GM21423 (cell line): ENCODE measurements at regions not wholly inside any gene's neighbourhood (a gene's known extent, or its start where the extent isn't known, plus 50 kb on each side); places are given as distances from the start of the nearest gene placed in this dataset.
"Not testable (repeated sequence)": the region's sequence is repeated elsewhere in the genome, so short reads cannot be mapped to it uniquely, and the experiment has no call there.

ENCODE experiments used
- ATAC-seq: cut with Tn5 transposase; IDR thresholded peaks from one replicate; pipeline ENCODE4 v1.9.1; 2021; ENCODE audit warnings: mild to moderate bottlenecking, moderate library complexity; ENCODE audit not compliant: unreplicated experiment

- no peak for ATAC-seq
Observed at GRCh38 chr10:78597796-78598555, 470.8 kb upstream of the ZMIZ1 start.

GRCh38 chr10:78599122-78599853, 469.5 kb upstream of the ZMIZ1 start:
- no peak for ATAC-seq

DNA sequence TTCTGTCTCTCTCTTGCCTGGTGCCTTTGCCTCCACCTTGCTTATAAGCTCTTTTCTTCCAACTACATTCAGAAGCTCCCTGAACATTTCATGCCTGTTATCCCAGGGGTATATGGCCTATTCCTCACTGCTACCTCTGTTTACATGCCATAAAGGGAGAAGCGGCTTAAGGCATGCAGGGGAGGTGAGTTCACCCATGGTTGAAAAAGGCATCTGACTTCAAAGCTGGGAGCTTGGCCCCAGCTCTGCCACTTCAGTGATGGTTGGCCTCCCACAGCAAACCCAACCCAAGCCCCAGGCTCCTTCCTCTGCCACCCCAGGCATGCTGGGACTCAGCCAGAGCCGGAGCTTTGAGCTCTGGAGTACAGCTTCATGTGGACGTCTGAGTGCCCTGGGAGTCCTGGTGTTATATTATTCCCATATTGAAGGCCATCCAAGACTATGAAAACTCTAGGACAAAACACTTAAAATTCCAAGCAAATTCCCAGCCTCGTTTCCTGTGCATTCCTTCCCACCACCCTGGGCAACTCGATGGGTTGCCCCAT, 468.6 kb upstream of the ZMIZ1 start:
- ATAC-seq, result no peak

DNA sequence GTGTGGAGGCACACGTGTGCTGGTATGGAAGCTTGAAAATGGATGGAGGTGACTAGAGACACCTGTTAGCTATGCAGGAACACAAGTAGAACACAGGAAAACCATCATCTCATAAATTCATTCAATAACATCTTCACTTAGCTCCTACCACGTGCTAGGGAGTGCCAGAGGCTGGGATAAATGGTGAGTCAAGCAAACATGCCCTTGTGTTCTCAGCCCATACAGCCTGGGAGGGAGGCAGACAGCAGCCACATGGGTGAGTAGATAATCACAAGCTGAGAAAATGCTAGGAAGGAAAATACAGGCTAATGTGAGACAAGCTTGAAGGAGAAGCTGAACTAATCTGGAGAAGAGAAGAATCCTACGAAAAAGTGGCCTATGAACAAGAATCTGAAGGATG, 468.0 kb upstream of the ZMIZ1 start:
- ATAC-seq, result no peak

DNA sequence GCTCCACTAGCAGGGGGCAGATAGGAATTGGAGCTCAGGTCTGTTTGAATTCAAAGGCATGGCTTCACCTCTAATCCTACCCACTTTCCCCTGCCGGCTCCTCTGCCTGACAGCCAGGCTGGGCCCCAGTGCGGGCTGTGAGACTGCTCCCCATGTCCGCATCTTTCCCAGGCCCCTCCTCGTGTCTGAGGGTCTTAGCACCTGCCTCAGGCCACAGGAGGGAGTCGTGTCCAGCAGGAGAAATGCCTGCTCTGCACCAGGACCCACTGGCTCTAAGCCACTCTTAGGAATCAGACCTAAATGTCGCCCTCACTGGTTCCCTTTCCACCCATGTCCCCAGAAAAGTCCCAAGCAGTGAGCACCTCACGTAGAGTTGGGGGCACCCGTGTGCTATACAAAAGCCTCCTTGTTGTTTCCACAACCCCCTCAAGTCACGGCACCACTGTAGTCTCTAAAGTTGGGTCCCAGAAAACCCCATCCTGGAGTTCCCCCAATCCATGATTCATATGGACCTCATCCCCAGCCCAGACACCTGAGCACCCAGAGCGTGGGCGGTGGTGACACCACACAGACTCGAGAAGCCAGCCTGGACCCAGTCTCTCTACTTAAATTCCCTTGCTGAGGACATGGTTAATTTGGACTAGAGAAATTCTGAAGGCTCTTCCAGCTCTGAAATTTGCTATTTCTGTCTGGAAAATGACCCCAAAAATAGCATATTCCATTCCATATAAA, 466.4 kb upstream of the ZMIZ1 start:
- no peak for ATAC-seq

DNA sequence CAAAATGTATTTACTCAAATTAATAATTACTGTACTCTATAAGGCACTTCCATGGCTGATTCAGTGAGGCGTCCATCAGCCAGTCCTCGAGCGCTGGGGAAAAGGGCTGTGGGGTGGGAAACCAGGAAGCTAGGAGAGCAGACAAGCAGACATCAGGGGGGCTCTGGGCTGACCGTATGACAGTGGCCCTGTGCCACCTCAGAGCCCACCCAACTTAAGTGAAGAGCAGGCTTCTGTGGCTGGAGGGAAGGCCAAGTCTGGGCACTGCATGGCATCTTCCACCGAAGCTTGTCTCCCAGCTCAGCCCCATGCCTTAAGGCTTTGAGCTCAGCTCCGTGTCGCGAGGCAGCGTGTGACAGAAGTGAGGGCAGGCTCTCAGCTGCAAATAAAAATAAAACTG, 464.5 kb upstream of the ZMIZ1 start:
- ATAC-seq, result no peak

DNA sequence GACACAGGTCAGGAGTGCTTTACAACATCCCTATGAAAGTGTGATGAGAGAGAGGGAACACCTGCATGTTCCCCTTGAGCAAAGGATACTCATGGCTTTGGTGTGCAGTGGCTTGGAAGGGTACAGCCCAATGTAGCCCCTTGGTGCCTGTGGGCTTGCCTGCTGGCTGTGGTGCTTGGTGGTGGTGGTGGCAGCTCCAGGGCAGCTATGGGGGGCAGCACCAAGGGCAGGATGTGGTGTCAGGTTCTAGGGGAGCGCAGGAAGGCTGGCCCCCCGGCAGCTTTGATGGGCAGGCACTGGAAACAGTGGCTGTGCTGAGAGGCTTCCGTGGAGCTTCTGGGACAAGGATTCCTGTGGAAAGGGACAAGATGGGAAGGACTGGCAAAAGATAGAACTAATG, 464.0 kb upstream of the ZMIZ1 start:
- ATAC-seq, result no peak

GRCh38 chr10:78605800-78606350, 462.9 kb upstream of the ZMIZ1 start:
- no peak for ATAC-seq

DNA sequence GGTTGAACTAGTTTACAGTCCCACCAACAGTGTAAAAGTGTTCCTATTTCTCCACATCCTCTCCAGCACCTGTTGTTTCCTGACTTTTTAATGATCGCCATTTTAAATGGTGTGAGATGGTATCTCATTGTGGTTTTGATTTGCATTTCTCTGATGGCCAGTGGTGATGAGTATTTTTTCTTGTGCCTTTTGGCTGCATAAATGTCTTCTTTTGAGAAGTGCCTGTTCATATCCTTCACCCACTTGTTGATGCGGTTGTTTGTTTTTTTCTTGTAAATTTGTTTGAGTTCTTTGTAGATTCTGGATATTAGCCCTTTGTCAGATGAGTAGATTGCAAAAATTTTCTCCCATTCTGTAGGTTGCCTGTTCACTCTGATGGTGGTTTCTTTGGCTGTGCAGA, 462.0 kb upstream of the ZMIZ1 start:
- ATAC-seq, result not testable (repeated sequence)

DNA sequence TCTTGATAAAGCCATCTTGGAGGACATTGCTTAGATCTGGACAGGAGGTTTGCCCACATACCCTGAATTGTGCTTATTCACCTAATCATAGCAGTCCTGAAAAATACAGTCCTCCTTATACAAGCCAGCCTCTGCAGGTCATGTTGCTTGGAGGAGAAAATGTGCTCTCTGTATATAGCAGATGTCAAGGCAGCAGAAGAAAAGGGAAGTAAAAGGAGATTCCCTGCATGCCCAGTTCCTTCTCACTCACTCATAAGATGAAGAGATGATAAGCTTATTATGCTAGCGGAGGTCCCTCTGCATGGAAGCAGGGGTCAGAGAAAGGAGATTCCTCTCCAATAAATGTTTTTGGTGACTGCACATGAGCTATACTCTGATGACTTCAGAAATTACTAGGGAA, 458.8 kb upstream of the ZMIZ1 start:
- ATAC-seq, result no peak

DNA sequence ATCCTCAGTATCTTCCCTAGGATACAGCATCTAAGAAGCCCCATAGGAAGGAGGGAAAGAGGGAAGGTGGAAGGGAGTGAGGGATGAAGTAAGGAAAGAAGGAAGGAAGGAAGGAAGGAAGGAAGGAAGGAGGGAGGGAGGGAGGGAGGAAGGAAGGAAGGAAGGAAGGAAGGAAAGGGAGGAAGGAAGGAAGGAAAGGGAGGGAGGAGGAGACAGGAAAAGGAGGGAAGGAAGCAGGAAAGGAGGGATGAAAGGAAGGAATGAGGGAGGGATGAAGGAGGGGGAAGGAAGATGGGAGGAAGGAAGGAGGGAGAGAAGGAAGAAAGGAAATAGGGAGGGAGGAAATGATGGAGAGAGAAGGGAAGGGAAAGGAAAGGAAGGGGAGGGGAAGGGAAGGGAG, 455.6 kb upstream of the ZMIZ1 start:
- ATAC-seq, result no peak

GRCh38 chr10:78614267-78614666, 454.5 kb upstream of the ZMIZ1 start:
- ATAC-seq, result no peak

DNA sequence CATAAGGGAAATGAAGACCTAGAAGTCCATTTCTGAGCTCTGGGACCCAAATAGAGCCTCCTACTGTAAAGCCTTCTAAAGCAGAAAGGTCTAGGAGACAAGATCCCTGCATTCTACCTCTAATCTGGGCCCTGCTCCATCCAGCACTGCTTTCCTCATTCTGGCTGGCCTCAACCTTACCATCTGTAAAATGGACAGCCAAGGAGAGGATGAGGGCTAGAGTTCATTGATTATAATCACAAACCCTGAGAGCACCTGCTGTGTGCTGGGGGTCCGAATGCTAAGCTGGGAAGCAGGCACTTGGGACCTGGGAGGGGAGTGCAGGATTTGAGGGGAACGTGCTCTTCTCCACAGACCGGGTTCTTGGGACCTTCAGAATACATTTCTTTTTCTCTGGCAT, 454.0 kb upstream of the ZMIZ1 start:
- no peak for ATAC-seq

- no peak for ATAC-seq
Observed at GRCh38 chr10:78616125-78616695, 452.6 kb upstream of the ZMIZ1 start.

- no peak for ATAC-seq
Observed at GRCh38 chr10:78617115-78617514, 451.7 kb upstream of the ZMIZ1 start.

DNA sequence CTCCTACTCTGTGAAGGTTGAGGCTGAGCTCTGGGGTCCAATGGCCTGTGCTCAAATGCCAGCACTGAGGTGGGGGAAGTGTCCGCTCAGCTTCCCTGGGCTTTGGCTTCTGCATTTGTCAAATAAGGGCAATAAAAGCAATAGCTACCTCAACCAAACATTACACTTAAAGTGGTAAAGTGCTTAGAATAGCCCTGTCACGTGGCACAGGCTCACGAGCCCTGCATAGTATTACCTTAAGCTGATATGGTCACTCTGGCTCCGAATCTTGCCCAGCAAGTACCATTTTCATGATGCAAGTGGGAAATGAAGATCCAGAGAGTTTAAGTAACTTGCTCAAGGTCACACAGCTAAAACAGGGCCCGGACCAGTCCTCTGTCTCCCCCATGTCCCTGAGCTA, 451.1 kb upstream of the ZMIZ1 start:
- ATAC-seq, result no peak

DNA sequence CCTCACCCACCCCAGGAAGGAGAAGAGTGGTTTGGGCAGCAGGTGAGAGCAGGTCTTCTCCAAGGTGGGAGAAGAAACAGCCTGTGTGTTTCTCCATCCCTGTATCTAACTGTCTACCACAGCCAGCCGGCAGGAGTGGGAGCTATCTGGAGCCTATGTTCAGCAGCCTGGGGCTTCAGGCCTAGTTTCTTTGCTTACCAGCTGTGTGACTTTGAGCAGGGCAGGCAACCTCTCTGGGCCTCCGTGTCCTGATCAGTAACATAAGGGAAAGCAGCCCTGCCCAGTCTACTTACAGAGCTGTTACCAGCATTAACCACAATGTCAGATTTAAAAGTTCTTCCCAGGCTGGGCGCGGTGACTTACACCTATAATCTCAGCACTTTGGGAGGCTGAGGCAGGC, 450.7 kb upstream of the ZMIZ1 start:
- ATAC-seq, result no peak

DNA sequence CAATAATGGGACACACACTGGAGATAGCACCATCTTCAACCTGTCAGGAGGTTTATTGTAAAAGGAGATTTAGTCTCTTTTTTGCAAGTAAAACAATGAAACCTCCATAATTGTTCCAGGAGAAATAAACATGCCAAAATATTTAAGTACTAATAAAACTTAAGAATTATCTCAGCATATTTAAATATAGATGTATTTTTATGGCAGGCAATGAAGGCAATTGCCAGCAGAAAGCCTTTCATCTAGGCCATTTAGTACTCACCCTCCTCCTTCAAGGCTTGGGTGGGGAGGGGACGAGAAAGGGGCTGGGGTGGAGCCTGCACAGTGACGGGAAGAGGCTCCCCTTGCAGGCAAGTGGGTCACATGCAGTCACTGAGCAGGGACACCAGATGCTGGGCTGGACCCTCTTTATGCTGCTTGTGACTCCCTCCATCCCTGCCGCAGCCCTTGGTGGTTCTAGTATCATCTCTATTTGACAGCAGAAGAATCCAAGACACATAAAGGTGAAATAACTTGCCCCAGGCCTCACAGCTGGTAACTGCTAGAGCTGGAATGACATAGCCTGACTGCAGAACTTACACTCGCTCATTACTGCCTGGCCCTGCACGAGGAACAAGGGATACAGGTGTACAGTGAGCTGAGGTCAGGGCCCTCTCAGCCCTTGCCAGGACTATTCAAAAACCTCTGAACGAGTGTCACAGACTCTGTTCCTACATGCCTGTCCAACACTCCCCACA, 449.5 kb upstream of the ZMIZ1 start:
- no peak for ATAC-seq

- ATAC-seq, result no peak
Observed at GRCh38 chr10:78619896-78620295, 448.9 kb upstream of the ZMIZ1 start.
